GM23338 (cell line): ENCODE measurements at regions not wholly inside any gene's neighbourhood (a gene's known extent, or its start where the extent isn't known, plus 50 kb on each side); places are given as distances from the start of the nearest gene placed in this dataset.

ENCODE experiments used
- ATAC-seq: fragments of 200-7000 bp; cut with Tn5 transposase; 3 replicates; pipeline ENCODE4 v1.9.1; 2020
- DNase-seq: peaks from one replicate; pipeline ENCODE4 v3.0.0-alpha.2; 2015; ENCODE audit warnings: low spot score
- H2AFZ ChIP-seq: fragments of 200-600 bp; sonication (generic); 2 replicates; pipeline ENCODE4 v1.8.0; 2016; ENCODE audit warnings: antibody characterized with exemption, mild to moderate bottlenecking, moderate library complexity
- H3F3A ChIP-seq: fragments of 200-600 bp; sonication (generic); replicated peaks from 2 replicates; pipeline ENCODE4 v1.8.0; 2017; ENCODE audit warnings: antibody characterized with exemption, mixed run types, low read depth
- H3K27ac ChIP-seq: fragments of 200-600 bp; sonication (generic); 2 replicates; pipeline ENCODE4 v1.6.1; 2016; ENCODE audit warnings: low read depth
- H3K27me3 ChIP-seq: fragments of 200-600 bp; sonication (generic); 2 replicates; pipeline ENCODE4 v1.8.0; 2016; ENCODE audit warnings: mild to moderate bottlenecking, mixed run types, moderate library complexity; ENCODE audit not compliant: insufficient read depth
- H3K36me3 ChIP-seq: fragments of 200-600 bp; sonication (generic); 2 replicates; pipeline ENCODE4 v1.8.0; 2016; ENCODE audit warnings: mild to moderate bottlenecking; ENCODE audit not compliant: insufficient read depth
- H3K4me1 ChIP-seq: fragments of 200-600 bp; sonication (generic); 2 replicates; pipeline ENCODE4 v1.8.0; 2016; ENCODE audit warnings: mild to moderate bottlenecking, moderate library complexity; ENCODE audit not compliant: insufficient read depth
- H3K4me2 ChIP-seq: fragments of 200-600 bp; sonication (generic); 2 replicates; pipeline ENCODE4 v1.7.1; 2017; ENCODE audit warnings: mixed run types
- H3K4me3 ChIP-seq: fragments of 200-600 bp; sonication (generic); 2 replicates; pipeline ENCODE4 v1.6.1; 2016; ENCODE audit warnings: mixed run types
- H3K79me2 ChIP-seq: fragments of 200-600 bp; sonication (generic); replicated peaks from 2 replicates; pipeline ENCODE4 v1.8.0; 2017; ENCODE audit warnings: mild to moderate bottlenecking; ENCODE audit not compliant: insufficient read depth
- H3K9me2 ChIP-seq: fragments of 200-600 bp; sonication (generic); 2 replicates; pipeline ENCODE4 v1.8.0; 2017; ENCODE audit not compliant: insufficient read depth
- H4K20me1 ChIP-seq: fragments of 200-600 bp; sonication (generic); replicated peaks from 2 replicates; pipeline ENCODE4 v1.8.0; 2017; ENCODE audit warnings: mild to moderate bottlenecking; ENCODE audit not compliant: insufficient read depth
- H3K27ac Mint-ChIP-seq: 2 replicates; pipeline ENCODE4 v1.8.0; 2020; ENCODE audit warnings: inconsistent platforms, mild to moderate bottlenecking, moderate library complexity, mixed read lengths
- H3K27me3 Mint-ChIP-seq: 3 replicates; pipeline ENCODE4 v1.8.0; 2022; ENCODE audit warnings: low read depth, mild to moderate bottlenecking, moderate library complexity, mixed read lengths, inconsistent platforms; ENCODE audit not compliant: insufficient read depth, poor library complexity
- H3K36me3 Mint-ChIP-seq: 3 replicates; pipeline ENCODE4 v1.8.0; 2021; ENCODE audit warnings: low read depth, mild to moderate bottlenecking, inconsistent platforms, moderate library complexity, mixed read lengths
- H3K4me1 Mint-ChIP-seq: 3 replicates; pipeline ENCODE4 v1.8.0; 2020; ENCODE audit warnings: mild to moderate bottlenecking, inconsistent platforms, mixed read lengths
- H3K4me3 Mint-ChIP-seq: 3 replicates; pipeline ENCODE4 v1.8.0; 2021; ENCODE audit warnings: moderate library complexity, mild to moderate bottlenecking, inconsistent platforms, mixed read lengths
- H3K9me3 Mint-ChIP-seq: 3 replicates; pipeline ENCODE4 v1.8.0; 2020; ENCODE audit warnings: moderate library complexity, mild to moderate bottlenecking, inconsistent platforms, mixed read lengths
- CREB1 ChIP-seq: fragments of 250-450 bp; sonication (Bioruptor Pico); IDR thresholded peaks from 2 replicates; pipeline ENCODE4 v1.5.0; 2020; ENCODE audit warnings: low read depth, mild to moderate bottlenecking, moderate library complexity
- EZH2 ChIP-seq: fragments of 200-600 bp; sonication (generic); IDR thresholded peaks from one replicate; pipeline ENCODE4 v1.8.0; 2017; ENCODE audit warnings: antibody characterized with exemption, mild to moderate bottlenecking, low read depth; ENCODE audit not compliant: unreplicated experiment
- EZH2phosphoT487 ChIP-seq: fragments of 200-600 bp; sonication (generic); IDR thresholded peaks from one replicate; pipeline ENCODE4 v1.8.1; 2018; ENCODE audit warnings: antibody characterized with exemption; ENCODE audit not compliant: unreplicated experiment
- JUNB ChIP-seq: IDR thresholded peaks from one replicate; pipeline ENCODE4 v1.6.1; 2016; ENCODE audit warnings: antibody characterized with exemption; ENCODE audit not compliant: unreplicated experiment
- NANOG ChIP-seq: IDR thresholded peaks from 2 replicates; pipeline ENCODE4 v1.6.1; 2016; ENCODE audit warnings: antibody characterized with exemption, borderline replicate concordance
- POLR2AphosphoS5 ChIP-seq: IDR thresholded peaks from 2 replicates; pipeline ENCODE4 v1.6.1; 2016; ENCODE audit warnings: antibody characterized with exemption, low read depth
- STAT1 ChIP-seq: IDR thresholded peaks from one replicate; pipeline ENCODE4 v1.6.1; 2016; ENCODE audit warnings: antibody characterized with exemption; ENCODE audit not compliant: unreplicated experiment
- ZNF114 ChIP-seq: fragments of 250-450 bp; sonication (Bioruptor Pico); IDR thresholded peaks from 2 replicates; pipeline ENCODE4 v1.5.0; 2020; ENCODE audit warnings: mild to moderate bottlenecking, moderate library complexity
- ZNF331 ChIP-seq: fragments of 250-450 bp; sonication (Bioruptor Pico); IDR thresholded peaks from 2 replicates; pipeline ENCODE4 v1.5.0; 2020; ENCODE audit warnings: low read depth, mild to moderate bottlenecking, moderate library complexity
- TF ChIP-seq, protein P1 (sequence below): IDR thresholded peaks from 2 replicates; pipeline ENCODE4 v1.6.1; 2016; ENCODE audit warnings: antibody characterized with exemption
- TF ChIP-seq, protein P2 (sequence below): IDR thresholded peaks from one replicate; pipeline ENCODE4 v1.6.1; 2018; ENCODE audit warnings: antibody characterized with exemption; ENCODE audit not compliant: unreplicated experiment
- TF ChIP-seq, protein P3 (sequence below): fragments of 250-450 bp; sonication (Bioruptor Pico); IDR thresholded peaks from 2 replicates; pipeline ENCODE4 v1.5.0; 2020; ENCODE audit warnings: mild to moderate bottlenecking, moderate library complexity
- TF ChIP-seq, protein P4 (sequence below), 2 experiments: fragments of 200-600 bp in 1 of 2; sonication (generic) in 1 of 2; conservative IDR thresholded peaks; 2 replicates each; pipeline versions ENCODE4 v1.5.1 to v1.6.1; 2016 to 2017; ENCODE audit warnings: antibody characterized with exemption in 2 of 2, low read depth in 2 of 2, mild to moderate bottlenecking in 2 of 2, moderate library complexity in 1 of 2

DNA sequence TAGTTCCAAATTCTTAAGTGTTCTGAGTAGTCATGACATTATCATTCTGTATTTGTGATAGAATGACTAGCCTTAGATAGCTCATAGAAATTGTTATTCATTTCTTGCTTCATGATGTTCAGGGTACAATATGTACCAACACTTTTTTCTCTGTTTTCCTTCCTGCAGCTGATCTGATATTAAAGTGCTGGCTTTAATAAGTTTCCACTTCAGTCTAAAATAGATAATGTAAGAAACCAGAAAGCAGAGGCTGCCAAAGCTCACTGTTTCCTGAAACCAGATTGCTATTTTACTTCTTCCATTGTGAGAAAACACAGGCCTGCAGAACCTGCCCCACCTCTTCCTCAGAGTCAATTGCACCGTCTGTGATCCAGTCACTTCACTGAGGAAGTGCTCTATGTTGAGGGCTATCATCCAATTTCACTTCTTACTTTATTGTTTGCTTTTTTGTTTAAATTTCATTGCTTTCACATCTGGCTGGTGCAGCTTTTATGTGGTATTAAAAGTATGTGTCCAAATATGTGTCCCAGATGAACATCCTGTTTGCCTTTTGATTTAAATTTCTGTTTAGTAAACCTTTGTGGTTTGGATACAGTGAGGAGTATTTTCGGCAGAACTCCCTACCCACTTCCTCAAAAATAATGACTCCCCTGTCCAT is 652.1 kb downstream of the ANKRD50 start:
- no peaks in the 10 kb centered on the region for H3K36me3 Mint-ChIP-seq
- H3K27me3 Mint-ChIP-seq = peaks cover 7% of the 10 kb centered on the region
- Histone ChIP-seq H3K36me3 (no peaks in the 10 kb centered on the region), H3K27me3 (no peaks in the 10 kb centered on the region), H3K4me3 (no peak overlapping the region), H4K20me1 (no peaks in the 10 kb centered on the region), H3F3A (no peaks in the 10 kb centered on the region), H2AFZ (peak overlapping the region; percentile 33; the same call in 1 of the 2 replicates), H3K27ac (no peak overlapping the region), H3K9me2 (peaks cover 13% of the 10 kb centered on the region; the same call in 1 of the 2 replicates), H3K79me2 (no peaks in the 10 kb centered on the region), H3K4me2 (no peak overlapping the region), H3K4me1 (no peaks in the 10 kb centered on the region; the same call in 1 of the 2 replicates)
- peak overlapping the region; percentile 16; the same call in 1 of the 2 replicates for H3K27ac Mint-ChIP-seq
- H3K4me1 Mint-ChIP-seq = peaks cover 9% of the 10 kb centered on the region
- H3K4me3 Mint-ChIP-seq = no peak overlapping the region
- TF ChIP-seq ZNF331 (CRISPR knock-in tag) (no peak), EZH2 (no peak), ZNF114 (CRISPR knock-in tag) (no peak), NANOG (no peak), POLR2AphosphoS5 (no peak), EZH2phosphoT487 (no peak), STAT1 (no peak), JUNB (no peak), CREB1 (CRISPR knock-in tag) (no peak)
- TF ChIP-seq, protein P1, sequence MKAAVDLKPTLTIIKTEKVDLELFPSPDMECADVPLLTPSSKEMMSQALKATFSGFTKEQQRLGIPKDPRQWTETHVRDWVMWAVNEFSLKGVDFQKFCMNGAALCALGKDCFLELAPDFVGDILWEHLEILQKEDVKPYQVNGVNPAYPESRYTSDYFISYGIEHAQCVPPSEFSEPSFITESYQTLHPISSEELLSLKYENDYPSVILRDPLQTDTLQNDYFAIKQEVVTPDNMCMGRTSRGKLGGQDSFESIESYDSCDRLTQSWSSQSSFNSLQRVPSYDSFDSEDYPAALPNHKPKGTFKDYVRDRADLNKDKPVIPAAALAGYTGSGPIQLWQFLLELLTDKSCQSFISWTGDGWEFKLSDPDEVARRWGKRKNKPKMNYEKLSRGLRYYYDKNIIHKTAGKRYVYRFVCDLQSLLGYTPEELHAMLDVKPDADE = no peak
- TF ChIP-seq, protein P2, sequence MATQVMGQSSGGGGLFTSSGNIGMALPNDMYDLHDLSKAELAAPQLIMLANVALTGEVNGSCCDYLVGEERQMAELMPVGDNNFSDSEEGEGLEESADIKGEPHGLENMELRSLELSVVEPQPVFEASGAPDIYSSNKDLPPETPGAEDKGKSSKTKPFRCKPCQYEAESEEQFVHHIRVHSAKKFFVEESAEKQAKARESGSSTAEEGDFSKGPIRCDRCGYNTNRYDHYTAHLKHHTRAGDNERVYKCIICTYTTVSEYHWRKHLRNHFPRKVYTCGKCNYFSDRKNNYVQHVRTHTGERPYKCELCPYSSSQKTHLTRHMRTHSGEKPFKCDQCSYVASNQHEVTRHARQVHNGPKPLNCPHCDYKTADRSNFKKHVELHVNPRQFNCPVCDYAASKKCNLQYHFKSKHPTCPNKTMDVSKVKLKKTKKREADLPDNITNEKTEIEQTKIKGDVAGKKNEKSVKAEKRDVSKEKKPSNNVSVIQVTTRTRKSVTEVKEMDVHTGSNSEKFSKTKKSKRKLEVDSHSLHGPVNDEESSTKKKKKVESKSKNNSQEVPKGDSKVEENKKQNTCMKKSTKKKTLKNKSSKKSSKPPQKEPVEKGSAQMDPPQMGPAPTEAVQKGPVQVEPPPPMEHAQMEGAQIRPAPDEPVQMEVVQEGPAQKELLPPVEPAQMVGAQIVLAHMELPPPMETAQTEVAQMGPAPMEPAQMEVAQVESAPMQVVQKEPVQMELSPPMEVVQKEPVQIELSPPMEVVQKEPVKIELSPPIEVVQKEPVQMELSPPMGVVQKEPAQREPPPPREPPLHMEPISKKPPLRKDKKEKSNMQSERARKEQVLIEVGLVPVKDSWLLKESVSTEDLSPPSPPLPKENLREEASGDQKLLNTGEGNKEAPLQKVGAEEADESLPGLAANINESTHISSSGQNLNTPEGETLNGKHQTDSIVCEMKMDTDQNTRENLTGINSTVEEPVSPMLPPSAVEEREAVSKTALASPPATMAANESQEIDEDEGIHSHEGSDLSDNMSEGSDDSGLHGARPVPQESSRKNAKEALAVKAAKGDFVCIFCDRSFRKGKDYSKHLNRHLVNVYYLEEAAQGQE = no peak
- TF ChIP-seq, protein P3, sequence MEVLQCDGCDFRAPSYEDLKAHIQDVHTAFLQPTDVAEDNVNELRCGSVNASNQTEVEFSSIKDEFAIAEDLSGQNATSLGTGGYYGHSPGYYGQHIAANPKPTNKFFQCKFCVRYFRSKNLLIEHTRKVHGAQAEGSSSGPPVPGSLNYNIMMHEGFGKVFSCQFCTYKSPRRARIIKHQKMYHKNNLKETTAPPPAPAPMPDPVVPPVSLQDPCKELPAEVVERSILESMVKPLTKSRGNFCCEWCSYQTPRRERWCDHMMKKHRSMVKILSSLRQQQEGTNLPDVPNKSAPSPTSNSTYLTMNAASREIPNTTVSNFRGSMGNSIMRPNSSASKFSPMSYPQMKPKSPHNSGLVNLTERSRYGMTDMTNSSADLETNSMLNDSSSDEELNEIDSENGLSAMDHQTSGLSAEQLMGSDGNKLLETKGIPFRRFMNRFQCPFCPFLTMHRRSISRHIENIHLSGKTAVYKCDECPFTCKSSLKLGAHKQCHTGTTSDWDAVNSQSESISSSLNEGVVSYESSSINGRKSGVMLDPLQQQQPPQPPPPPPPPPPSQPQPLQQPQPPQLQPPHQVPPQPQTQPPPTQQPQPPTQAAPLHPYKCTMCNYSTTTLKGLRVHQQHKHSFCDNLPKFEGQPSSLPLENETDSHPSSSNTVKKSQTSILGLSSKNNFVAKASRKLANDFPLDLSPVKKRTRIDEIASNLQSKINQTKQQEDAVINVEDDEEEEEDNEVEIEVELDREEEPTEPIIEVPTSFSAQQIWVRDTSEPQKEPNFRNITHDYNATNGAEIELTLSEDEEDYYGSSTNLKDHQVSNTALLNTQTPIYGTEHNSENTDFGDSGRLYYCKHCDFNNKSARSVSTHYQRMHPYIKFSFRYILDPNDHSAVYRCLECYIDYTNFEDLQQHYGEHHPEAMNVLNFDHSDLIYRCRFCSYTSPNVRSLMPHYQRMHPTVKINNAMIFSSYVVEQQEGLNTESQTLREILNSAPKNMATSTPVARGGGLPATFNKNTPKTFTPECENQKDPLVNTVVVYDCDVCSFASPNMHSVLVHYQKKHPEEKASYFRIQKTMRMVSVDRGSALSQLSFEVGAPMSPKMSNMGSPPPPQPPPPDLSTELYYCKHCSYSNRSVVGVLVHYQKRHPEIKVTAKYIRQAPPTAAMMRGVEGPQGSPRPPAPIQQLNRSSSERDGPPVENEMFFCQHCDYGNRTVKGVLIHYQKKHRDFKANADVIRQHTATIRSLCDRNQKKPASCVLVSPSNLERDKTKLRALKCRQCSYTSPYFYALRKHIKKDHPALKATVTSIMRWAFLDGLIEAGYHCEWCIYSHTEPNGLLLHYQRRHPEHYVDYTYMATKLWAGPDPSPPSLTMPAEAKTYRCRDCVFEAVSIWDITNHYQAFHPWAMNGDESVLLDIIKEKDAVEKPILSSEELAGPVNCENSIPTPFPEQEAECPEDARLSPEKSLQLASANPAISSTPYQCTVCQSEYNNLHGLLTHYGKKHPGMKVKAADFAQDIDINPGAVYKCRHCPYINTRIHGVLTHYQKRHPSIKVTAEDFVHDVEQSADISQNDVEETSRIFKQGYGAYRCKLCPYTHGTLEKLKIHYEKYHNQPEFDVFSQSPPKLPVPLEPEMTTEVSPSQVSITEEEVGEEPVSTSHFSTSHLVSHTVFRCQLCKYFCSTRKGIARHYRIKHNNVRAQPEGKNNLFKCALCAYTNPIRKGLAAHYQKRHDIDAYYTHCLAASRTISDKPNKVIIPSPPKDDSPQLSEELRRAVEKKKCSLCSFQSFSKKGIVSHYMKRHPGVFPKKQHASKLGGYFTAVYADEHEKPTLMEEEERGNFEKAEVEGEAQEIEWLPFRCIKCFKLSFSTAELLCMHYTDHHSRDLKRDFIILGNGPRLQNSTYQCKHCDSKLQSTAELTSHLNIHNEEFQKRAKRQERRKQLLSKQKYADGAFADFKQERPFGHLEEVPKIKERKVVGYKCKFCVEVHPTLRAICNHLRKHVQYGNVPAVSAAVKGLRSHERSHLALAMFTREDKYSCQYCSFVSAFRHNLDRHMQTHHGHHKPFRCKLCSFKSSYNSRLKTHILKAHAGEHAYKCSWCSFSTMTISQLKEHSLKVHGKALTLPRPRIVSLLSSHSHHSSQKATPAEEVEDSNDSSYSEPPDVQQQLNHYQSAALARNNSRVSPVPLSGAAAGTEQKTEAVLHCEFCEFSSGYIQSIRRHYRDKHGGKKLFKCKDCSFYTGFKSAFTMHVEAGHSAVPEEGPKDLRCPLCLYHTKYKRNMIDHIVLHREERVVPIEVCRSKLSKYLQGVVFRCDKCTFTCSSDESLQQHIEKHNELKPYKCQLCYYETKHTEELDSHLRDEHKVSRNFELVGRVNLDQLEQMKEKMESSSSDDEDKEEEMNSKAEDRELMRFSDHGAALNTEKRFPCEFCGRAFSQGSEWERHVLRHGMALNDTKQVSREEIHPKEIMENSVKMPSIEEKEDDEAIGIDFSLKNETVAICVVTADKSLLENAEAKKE (CRISPR knock-in tag) = no peak
- TF ChIP-seq, protein P4, sequence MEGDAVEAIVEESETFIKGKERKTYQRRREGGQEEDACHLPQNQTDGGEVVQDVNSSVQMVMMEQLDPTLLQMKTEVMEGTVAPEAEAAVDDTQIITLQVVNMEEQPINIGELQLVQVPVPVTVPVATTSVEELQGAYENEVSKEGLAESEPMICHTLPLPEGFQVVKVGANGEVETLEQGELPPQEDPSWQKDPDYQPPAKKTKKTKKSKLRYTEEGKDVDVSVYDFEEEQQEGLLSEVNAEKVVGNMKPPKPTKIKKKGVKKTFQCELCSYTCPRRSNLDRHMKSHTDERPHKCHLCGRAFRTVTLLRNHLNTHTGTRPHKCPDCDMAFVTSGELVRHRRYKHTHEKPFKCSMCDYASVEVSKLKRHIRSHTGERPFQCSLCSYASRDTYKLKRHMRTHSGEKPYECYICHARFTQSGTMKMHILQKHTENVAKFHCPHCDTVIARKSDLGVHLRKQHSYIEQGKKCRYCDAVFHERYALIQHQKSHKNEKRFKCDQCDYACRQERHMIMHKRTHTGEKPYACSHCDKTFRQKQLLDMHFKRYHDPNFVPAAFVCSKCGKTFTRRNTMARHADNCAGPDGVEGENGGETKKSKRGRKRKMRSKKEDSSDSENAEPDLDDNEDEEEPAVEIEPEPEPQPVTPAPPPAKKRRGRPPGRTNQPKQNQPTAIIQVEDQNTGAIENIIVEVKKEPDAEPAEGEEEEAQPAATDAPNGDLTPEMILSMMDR (conservative IDR thresholded peaks at IDR 0.05; ENCODE audit: low read depth in 2 of 2) = no peak
- ATAC-seq (no peak), DNase-seq (peak; percentile 1)
- H3K9me3 Mint-ChIP-seq = no peaks in the 10 kb centered on the region
